Endodermal cell (in vitro differentiated cells): ENCODE measurements at regions not wholly inside any gene's neighbourhood (a gene's known extent, or its start where the extent isn't known, plus 50 kb on each side); places are given as distances from the start of the nearest gene placed in this dataset.

Source experiments
- DNase-seq: peaks from one replicate; pipeline ENCODE4 v3.0.0-alpha.2; 2017
- H3K27ac ChIP-seq: 2 replicates; pipeline ENCODE4 v1.5.1; 2013; ENCODE audit warnings: mild to moderate bottlenecking, low read depth, low read length, moderate library complexity
- H3K27me3 ChIP-seq: 2 replicates; pipeline ENCODE4 v1.6.1; 2013; ENCODE audit warnings: mild to moderate bottlenecking, low read length, moderate library complexity; ENCODE audit not compliant: insufficient read depth, control insufficient read depth, poor library complexity, severe bottlenecking
- H3K36me3 ChIP-seq: 2 replicates; pipeline ENCODE4 v1.7.0; 2013; ENCODE audit warnings: mild to moderate bottlenecking, low read length, moderate library complexity; ENCODE audit not compliant: control insufficient read depth, insufficient read depth
- H3K4me1 ChIP-seq: one replicate; pipeline ENCODE4 v1.7.0; 2013; ENCODE audit warnings: low read length; ENCODE audit not compliant: control insufficient read depth, insufficient read depth
- H3K4me3 ChIP-seq: 2 replicates; pipeline ENCODE4 v1.5.1; 2013; ENCODE audit warnings: mild to moderate bottlenecking, low read length, moderate library complexity
- H3K9ac ChIP-seq: 2 replicates; pipeline ENCODE4 v1.6.1; 2013; ENCODE audit warnings: mild to moderate bottlenecking, low read length, moderate library complexity; ENCODE audit not compliant: poor library complexity, severe bottlenecking; ENCODE audit errors: extremely low read depth
- H3K9me3 ChIP-seq: 2 replicates; pipeline ENCODE4 v1.6.1; 2013; ENCODE audit warnings: mild to moderate bottlenecking, low read length, moderate library complexity; ENCODE audit not compliant: control insufficient read depth
- H3K27ac Mint-ChIP-seq: 2 replicates; pipeline ENCODE4 v1.8.0; 2020; ENCODE audit warnings: mixed read lengths
- H3K27me3 Mint-ChIP-seq: 2 replicates; pipeline ENCODE4 v1.8.0; 2021; ENCODE audit warnings: mild to moderate bottlenecking, mixed read lengths; ENCODE audit not compliant: insufficient read depth
- H3K36me3 Mint-ChIP-seq: 2 replicates; pipeline ENCODE4 v1.8.0; 2020; ENCODE audit warnings: low read depth, mixed read lengths
- H3K4me1 Mint-ChIP-seq: 2 replicates; pipeline ENCODE4 v1.8.0; 2020; ENCODE audit warnings: mixed read lengths
- H3K4me3 Mint-ChIP-seq: 2 replicates; pipeline ENCODE4 v1.8.0; 2020; ENCODE audit warnings: mild to moderate bottlenecking, moderate library complexity, mixed read lengths
- H3K9me3 Mint-ChIP-seq: 2 replicates; pipeline ENCODE4 v1.8.0; 2020; ENCODE audit warnings: mild to moderate bottlenecking, mixed read lengths
- WGBS, 2 experiments: methylation state at CpG; one replicate each; pipeline versions ENCODE4 v1.1.5 to v1.1.7; 2013; ENCODE audit warnings: missing lambda C conversion rate in 2 of 2, mixed read lengths in 1 of 2; ENCODE audit not compliant: insufficient coverage in 1 of 2, insufficient read length in 1 of 2; 5-methylcytosine and 5-hydroxymethylcytosine counted together
- TF ChIP-seq, protein P1 (sequence below): fragments of 200-600 bp; sonication (generic); conservative IDR thresholded peaks from 2 replicates; pipeline ENCODE4 v1.5.0; 2021; ENCODE audit warnings: antibody characterized with exemption, mild to moderate bottlenecking

DNA sequence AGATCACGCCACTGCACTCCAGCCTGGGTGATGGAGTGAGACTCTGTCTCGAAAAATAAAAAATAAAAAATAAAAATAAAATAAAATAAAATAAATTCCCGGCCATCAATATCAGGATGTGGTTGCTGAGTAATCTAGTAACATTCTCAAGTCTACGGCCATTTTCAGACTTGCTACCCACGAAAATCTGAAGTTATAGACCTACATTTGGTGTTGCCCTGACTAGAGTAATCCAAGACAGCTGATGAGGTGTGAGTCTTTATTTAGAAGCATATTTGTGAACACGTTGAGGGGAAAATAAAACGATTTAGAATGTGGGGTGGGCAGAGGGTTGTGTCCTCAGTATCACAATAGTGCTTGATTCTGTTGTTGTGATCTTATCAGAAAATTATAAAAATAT, 130.2 kb upstream of the MID1 start:
- H3K27ac ChIP-seq, result no peak overlapping the region
- TF ChIP-seq, protein P1, sequence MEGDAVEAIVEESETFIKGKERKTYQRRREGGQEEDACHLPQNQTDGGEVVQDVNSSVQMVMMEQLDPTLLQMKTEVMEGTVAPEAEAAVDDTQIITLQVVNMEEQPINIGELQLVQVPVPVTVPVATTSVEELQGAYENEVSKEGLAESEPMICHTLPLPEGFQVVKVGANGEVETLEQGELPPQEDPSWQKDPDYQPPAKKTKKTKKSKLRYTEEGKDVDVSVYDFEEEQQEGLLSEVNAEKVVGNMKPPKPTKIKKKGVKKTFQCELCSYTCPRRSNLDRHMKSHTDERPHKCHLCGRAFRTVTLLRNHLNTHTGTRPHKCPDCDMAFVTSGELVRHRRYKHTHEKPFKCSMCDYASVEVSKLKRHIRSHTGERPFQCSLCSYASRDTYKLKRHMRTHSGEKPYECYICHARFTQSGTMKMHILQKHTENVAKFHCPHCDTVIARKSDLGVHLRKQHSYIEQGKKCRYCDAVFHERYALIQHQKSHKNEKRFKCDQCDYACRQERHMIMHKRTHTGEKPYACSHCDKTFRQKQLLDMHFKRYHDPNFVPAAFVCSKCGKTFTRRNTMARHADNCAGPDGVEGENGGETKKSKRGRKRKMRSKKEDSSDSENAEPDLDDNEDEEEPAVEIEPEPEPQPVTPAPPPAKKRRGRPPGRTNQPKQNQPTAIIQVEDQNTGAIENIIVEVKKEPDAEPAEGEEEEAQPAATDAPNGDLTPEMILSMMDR, result no peak
- no peak overlapping the region for H3K9ac ChIP-seq
- H3K9me3 Mint-ChIP-seq, result peaks cover 50% of the 10 kb centered on the region
- H3K36me3 ChIP-seq, result no peaks in the 10 kb centered on the region
- no peaks in the 10 kb centered on the region for H3K36me3 Mint-ChIP-seq
- H3K4me3 ChIP-seq, result no peak overlapping the region
- H3K27me3 Mint-ChIP-seq, result no peaks in the 10 kb centered on the region
- DNase-seq, result no peak
- H3K9me3 ChIP-seq, result no peaks in the 10 kb centered on the region
- 95 to 100% methylated on average over 2 to 5 of the region's 7 CpGs for WGBS, 2 experiments
- H3K27me3 ChIP-seq, result no peaks in the 10 kb centered on the region
- H3K27ac Mint-ChIP-seq, result no peak overlapping the region
- H3K4me3 Mint-ChIP-seq, result no peak overlapping the region
- H3K4me1 Mint-ChIP-seq, result peaks cover 7% of the 10 kb centered on the region
- H3K4me1 ChIP-seq, result peaks cover 3% of the 10 kb centered on the region

DNA sequence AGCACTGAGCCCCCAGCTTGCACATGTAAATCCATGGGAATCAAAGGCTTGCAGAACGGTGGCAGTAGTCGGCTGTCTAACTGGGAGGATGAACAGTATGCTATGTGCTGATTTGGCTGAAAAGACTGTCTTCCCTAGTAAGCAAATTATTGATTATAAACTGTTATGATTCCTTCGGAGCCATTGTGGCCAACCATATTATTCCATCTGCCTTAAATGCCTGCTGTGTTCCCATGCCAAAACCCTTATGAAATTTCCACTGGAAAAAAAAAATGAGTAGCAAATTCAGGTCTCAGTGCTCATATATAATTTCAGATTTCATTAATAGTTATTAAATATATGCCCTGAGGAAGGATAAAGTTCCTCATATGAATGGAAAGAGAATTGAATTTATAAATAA, 132.7 kb upstream of the MID1 start:
- Histone ChIP-seq H3K4me3 (no peak overlapping the region), H3K9me3 (no peaks in the 10 kb centered on the region), H3K36me3 (no peaks in the 10 kb centered on the region), H3K27ac (no peak overlapping the region), H3K27me3 (no peaks in the 10 kb centered on the region), H3K9ac (no peak overlapping the region), H3K4me1 (peaks cover 5% of the 10 kb centered on the region)
- no peak for DNase-seq
- Mint-ChIP-seq H3K4me3 (no peak overlapping the region), H3K9me3 (peaks cover 56% of the 10 kb centered on the region), H3K27ac (no peak overlapping the region), H3K27me3 (no peaks in the 10 kb centered on the region), H3K36me3 (no peaks in the 10 kb centered on the region), H3K4me1 (peaks cover 11% of the 10 kb centered on the region)
- TF ChIP-seq, protein P1, result no peak
- WGBS, 2 experiments, result 83 to 92% methylated on average over 1 to 3 of the region's 3 CpGs

DNA sequence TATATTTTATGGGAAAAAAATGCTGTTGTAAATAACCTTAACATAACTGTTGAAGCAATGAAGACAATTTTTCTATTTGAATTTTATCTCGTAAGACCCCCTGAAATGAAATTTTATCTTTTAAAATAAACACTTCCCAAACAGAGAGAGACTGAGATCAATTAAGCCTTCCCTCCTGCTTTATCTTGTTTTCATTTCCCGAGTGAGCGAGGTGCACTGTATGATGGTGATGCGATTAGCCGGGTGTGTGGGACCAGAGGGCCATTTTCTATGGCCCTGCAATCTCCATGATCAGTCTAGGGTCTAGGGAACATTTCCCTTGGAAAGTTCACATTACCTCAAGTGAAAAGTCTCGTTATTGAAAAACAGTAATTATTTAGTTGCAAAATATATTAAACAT, 134.1 kb upstream of the MID1 start:
- WGBS, 2 experiments, result 93% methylated on average over 5 of the region's 6 CpGs; no CpG with 5 or more reads in 1 of the 2 experiments

More for the DNA sequence above, 134.1 kb upstream of the MID1 start:
- Mint-ChIP-seq H3K27me3 (no peaks in the 10 kb centered on the region), H3K4me3 (no peak overlapping the region), H3K4me1 (peaks cover 16% of the 10 kb centered on the region), H3K27ac (no peak overlapping the region), H3K9me3 (peaks cover 57% of the 10 kb centered on the region), H3K36me3 (no peaks in the 10 kb centered on the region)
- DNase-seq, result no peak
- Histone ChIP-seq H3K9me3 (no peaks in the 10 kb centered on the region), H3K27ac (no peak overlapping the region), H3K27me3 (no peaks in the 10 kb centered on the region), H3K4me1 (peaks cover 5% of the 10 kb centered on the region), H3K4me3 (no peak overlapping the region), H3K36me3 (no peaks in the 10 kb centered on the region), H3K9ac (no peak overlapping the region)
- TF ChIP-seq, protein P1, result no peak
